Smooth muscle cell (in vitro differentiated cells): ENCODE measurements at regions not wholly inside any gene's neighbourhood (a gene's known extent, or its start where the extent isn't known, plus 50 kb on each side); places are given as distances from the start of the nearest gene placed in this dataset.

Source experiments
- DNase-seq: peaks from one replicate; lab custom pipeline; 2025; ENCODE audit not compliant: unreplicated experiment; lab: John Stamatoyannopoulos, UW
- H2AFZ ChIP-seq: fragments of 200-600 bp; sonication (generic); 2 replicates; pipeline ENCODE4 v1.6.0; 2016; ENCODE audit warnings: antibody characterized with exemption, low read depth, mild to moderate bottlenecking
- H3F3A ChIP-seq: fragments of 200-600 bp; sonication (generic); 2 replicates; pipeline ENCODE4 v1.6.0; 2017; ENCODE audit warnings: antibody characterized with exemption, low read depth
- H3K27ac ChIP-seq: fragments of 200-600 bp; sonication (generic); 2 replicates; pipeline ENCODE4 v1.5.1; 2016; ENCODE audit warnings: low read depth, mild to moderate bottlenecking
- H3K27me3 ChIP-seq: fragments of 200-600 bp; sonication (generic); 2 replicates; pipeline ENCODE4 v1.6.1; 2016; ENCODE audit warnings: low read depth, mild to moderate bottlenecking
- H3K36me3 ChIP-seq: fragments of 200-600 bp; sonication (generic); 2 replicates; pipeline ENCODE4 v1.5.1; 2016; ENCODE audit warnings: low read depth
- H3K4me1 ChIP-seq: fragments of 200-600 bp; sonication (generic); 2 replicates; pipeline ENCODE4 v1.5.1; 2016; ENCODE audit warnings: low read depth
- H3K4me2 ChIP-seq: fragments of 200-600 bp; sonication (generic); 2 replicates; pipeline ENCODE4 v1.6.0; 2016; ENCODE audit warnings: mild to moderate bottlenecking
- H3K4me3 ChIP-seq: fragments of 200-600 bp; sonication (generic); 2 replicates; pipeline ENCODE4 v1.5.1; 2016; ENCODE audit warnings: mild to moderate bottlenecking
- H3K79me2 ChIP-seq: fragments of 200-600 bp; sonication (generic); 2 replicates; pipeline ENCODE4 v1.6.0; 2016; ENCODE audit warnings: low read depth, mild to moderate bottlenecking
- H3K9ac ChIP-seq: fragments of 200-600 bp; sonication (generic); 2 replicates; pipeline ENCODE4 v1.6.0; 2016; ENCODE audit warnings: low read depth
- H3K9me3 ChIP-seq: fragments of 200-600 bp; sonication (generic); replicated peaks from 2 replicates; pipeline ENCODE4 v1.5.1; 2016; ENCODE audit warnings: low read depth
- H4K20me1 ChIP-seq: fragments of 200-600 bp; sonication (generic); 2 replicates; pipeline ENCODE4 v1.6.0; 2016; ENCODE audit warnings: low read depth
- CTCF ChIP-seq: fragments of 200-600 bp; sonication (generic); IDR thresholded peaks from 2 replicates; pipeline ENCODE4 v1.5.1; 2017; ENCODE audit warnings: borderline replicate concordance, mild to moderate bottlenecking, antibody characterized with exemption; ENCODE audit not compliant: insufficient read depth, poor library complexity, severe bottlenecking
- WGBS: methylation state at CpG from one replicate; pipeline ENCODE4 v1.1.7; 2016; ENCODE audit warnings: low lambda C conversion rate; 5-methylcytosine and 5-hydroxymethylcytosine counted together

- WGBS = 77% methylated on average over 13 of the region's 13 CpGs
- no peak for DNase-seq
- peak; percentile 81 for TF ChIP-seq CTCF
- peaks cover 3% of the 10 kb centered on the region for H3F3A ChIP-seq
- no peaks in the 10 kb centered on the region for H3K79me2 ChIP-seq
- H3K4me2 ChIP-seq = no peak overlapping the region
- no peak overlapping the region for H3K27ac ChIP-seq
- H3K9ac ChIP-seq = no peak overlapping the region
- no peaks in the 10 kb centered on the region for H3K27me3 ChIP-seq
- H3K36me3 ChIP-seq = no peaks in the 10 kb centered on the region
- no peaks in the 10 kb centered on the region for H3K4me1 ChIP-seq
- H4K20me1 ChIP-seq = no peaks in the 10 kb centered on the region
- H2AFZ ChIP-seq = no peak overlapping the region
- no peaks in the 10 kb centered on the region for H3K9me3 ChIP-seq
- no peak overlapping the region for H3K4me3 ChIP-seq
These were observed 141.5 kb downstream of the ANKRD60 start for GRCh38 chr20:58086763-58087561.

GRCh38 chr20:58084966-58085365 lies 143.5 kb downstream of the ANKRD60 start:
- H3K4me2 ChIP-seq = no peak overlapping the region
- H3K9ac ChIP-seq = no peak overlapping the region
- no peaks in the 10 kb centered on the region for H3K79me2 ChIP-seq
- WGBS = 79% methylated on average over 6 of the region's 6 CpGs
- no peak for DNase-seq
- H2AFZ ChIP-seq = no peak overlapping the region
- peaks cover 5% of the 10 kb centered on the region for H3F3A ChIP-seq
- no peak overlapping the region for H3K27ac ChIP-seq
- no peak for TF ChIP-seq CTCF
- H3K9me3 ChIP-seq = no peaks in the 10 kb centered on the region
- H4K20me1 ChIP-seq = no peaks in the 10 kb centered on the region
- no peaks in the 10 kb centered on the region for H3K36me3 ChIP-seq
- no peaks in the 10 kb centered on the region for H3K4me1 ChIP-seq
- no peak overlapping the region for H3K4me3 ChIP-seq
- H3K27me3 ChIP-seq = no peaks in the 10 kb centered on the region

GRCh38 chr20:58084566-58084965 lies 143.9 kb downstream of the ANKRD60 start:
- Histone ChIP-seq H2AFZ (no peak overlapping the region), H3K4me1 (no peaks in the 10 kb centered on the region), H3K27ac (no peak overlapping the region), H4K20me1 (no peaks in the 10 kb centered on the region), H3K9me3 (no peaks in the 10 kb centered on the region), H3K9ac (no peak overlapping the region), H3K27me3 (no peaks in the 10 kb centered on the region), H3K36me3 (no peaks in the 10 kb centered on the region), H3K4me3 (no peak overlapping the region), H3K4me2 (no peak overlapping the region), H3F3A (peaks cover 9% of the 10 kb centered on the region), H3K79me2 (no peaks in the 10 kb centered on the region)
- TF ChIP-seq CTCF = no peak
- DNase-seq = no peak
- WGBS = 93% methylated on average over 7 of the region's 7 CpGs

GRCh38 chr20:58081846-58082245 lies 146.6 kb downstream of the ANKRD60 start:
- no peak overlapping the region for H3K4me3 ChIP-seq
- no peak for DNase-seq
- 26% methylated on average over 1 of the region's 1 CpG for WGBS
- H2AFZ ChIP-seq = no peak overlapping the region
- peak overlapping the region; percentile 9 for H3K27ac ChIP-seq
- no peak overlapping the region for H3K9ac ChIP-seq
- H3K79me2 ChIP-seq = no peaks in the 10 kb centered on the region
- H3K27me3 ChIP-seq = no peaks in the 10 kb centered on the region
- H3K9me3 ChIP-seq = no peaks in the 10 kb centered on the region
- H3K4me1 ChIP-seq = no peaks in the 10 kb centered on the region
- H4K20me1 ChIP-seq = no peaks in the 10 kb centered on the region
- TF ChIP-seq CTCF = no peak
- H3K36me3 ChIP-seq = no peaks in the 10 kb centered on the region
- H3K4me2 ChIP-seq = peak overlapping the region; percentile 16
- peaks cover 9% of the 10 kb centered on the region for H3F3A ChIP-seq
